GM19324 (cell line): ENCODE measurements at regions not wholly inside any gene's neighbourhood (a gene's known extent, or its start where the extent isn't known, plus 50 kb on each side); places are given as distances from the start of the nearest gene placed in this dataset.
"Not testable (repeated sequence)": the region's sequence is repeated elsewhere in the genome, so short reads cannot be mapped to it uniquely, and the experiment has no call there.

Experiments
- ATAC-seq: cut with Tn5 transposase; IDR thresholded peaks from one replicate; pipeline ENCODE4 v1.9.1; 2021; ENCODE audit warnings: mild to moderate bottlenecking, moderate library complexity; ENCODE audit not compliant: unreplicated experiment, low FRiP score

DNA sequence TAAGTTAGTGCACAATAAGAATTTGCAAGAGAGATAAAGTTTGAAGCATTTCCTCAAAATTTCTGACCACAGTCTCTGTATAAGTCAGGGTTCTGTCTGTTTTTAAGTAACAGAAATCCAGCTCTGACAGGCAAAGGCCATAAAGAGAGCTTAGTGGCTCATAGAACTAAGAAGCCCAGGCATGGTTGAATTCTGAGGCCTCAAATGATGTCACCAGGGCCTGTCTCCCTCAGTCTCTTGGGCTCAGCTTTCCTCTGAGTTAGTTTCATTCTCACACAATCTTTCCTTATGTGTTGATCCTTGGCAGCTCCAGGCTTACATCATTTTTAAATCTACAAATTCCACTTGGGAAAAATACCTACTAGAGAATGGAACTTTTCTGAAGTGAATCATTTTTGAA lies 173.4 kb upstream of the ATP2B1 start:
- peak; percentile 30 for ATAC-seq

DNA sequence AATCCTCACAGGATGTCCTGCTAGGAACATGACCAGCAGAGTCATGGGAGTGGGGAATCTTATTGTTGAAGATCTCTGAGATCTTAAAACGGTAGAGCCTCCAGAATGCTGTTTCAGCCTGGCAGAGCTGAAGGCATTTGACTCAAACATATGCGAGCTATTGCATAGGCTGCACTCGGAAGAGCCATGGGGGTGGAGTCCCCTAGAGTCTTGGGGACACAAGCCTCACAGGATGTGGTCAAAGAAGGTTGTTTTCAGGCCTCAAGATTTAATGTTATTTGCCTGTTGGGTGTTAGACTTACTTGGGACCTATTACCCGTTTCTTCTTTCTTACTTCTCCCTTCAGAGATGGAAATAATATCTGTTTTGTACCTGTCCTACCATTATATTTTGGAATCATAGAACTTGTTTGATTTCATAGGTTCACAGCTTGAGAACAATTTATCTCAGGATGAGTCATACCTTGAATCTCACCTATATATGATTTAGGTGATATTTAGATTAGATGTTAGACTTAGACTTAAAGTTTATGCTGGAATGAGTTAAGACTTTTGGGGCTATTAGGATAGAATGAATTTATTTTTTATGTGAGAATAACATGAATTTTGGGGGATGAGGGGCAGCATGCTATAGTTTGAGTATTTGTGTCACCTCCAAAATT lies 172.2 kb upstream of the ATP2B1 start:
- peak; percentile 96 for ATAC-seq

DNA sequence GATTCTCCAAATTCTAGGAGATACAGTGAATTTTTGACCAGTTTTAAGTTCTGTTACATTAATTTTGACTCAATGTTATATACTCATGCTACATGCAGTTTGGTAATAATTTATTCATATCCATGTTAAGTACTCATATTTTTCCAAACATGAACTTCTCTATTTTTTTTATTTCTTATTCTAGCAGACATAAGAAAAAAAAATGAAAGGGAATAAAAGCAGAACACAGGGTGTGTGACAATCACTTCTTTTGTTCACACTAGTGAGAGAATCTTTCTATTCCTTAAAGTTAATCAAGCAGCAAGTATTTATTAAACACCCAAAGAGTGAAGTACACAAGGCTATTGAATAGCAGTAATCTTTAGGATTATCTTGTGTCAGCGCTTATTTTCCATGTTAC lies 171.1 kb upstream of the ATP2B1 start:
- ATAC-seq: no peak

GRCh38 chr12:89878950-89879349 lies 170.3 kb upstream of the ATP2B1 start:
- ATAC-seq: peak; percentile 33

GRCh38 chr12:89878327-89878726 lies 169.7 kb upstream of the ATP2B1 start:
- no peak for ATAC-seq

- ATAC-seq: no peak
These were observed 169.0 kb upstream of the ATP2B1 start for GRCh38 chr12:89877671-89878070.

DNA sequence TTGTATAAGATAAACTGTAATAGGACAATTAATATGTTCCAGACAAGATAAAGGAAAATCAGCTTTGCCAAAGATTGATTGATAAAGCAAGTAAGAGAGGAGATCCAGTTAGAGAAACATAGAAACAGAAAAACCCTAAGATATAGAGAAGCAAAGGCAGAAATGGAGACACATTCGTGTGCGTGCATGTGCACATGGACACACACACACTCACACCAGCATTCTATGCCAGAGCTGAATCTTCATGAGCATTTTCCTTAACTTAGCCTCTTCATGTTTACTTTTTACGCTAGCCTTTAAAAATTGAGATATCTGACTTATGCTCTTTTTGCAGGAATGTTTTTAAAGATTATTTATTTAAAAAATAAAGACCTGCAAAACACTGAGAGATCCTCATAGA lies 168.5 kb upstream of the ATP2B1 start:
- ATAC-seq: no peak

- ATAC-seq: no peak
These were observed 167.2 kb upstream of the ATP2B1 start for GRCh38 chr12:89875809-89876208.

- ATAC-seq: no peak
These were observed 166.6 kb upstream of the ATP2B1 start for GRCh38 chr12:89875225-89875624.

DNA sequence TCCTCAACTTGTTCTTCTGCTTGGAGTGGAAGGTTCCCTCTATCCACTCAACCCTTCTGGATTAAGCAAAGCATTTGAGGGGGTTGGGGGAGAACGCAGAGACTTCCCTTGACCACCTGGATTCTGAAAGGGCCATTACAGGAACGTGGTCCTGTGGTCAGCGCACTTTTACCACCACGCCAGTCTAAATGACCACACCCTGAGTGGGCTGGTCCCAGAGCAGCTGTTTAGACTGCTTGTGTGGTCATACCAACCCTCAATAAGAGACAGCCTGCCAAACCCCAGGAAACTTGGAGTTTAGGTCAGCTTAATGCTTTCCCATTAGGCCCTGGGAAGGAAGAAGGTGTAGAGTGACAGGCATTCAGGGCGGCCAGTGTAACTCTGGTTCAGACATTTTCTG lies 165.5 kb upstream of the ATP2B1 start:
- ATAC-seq: no peak

DNA sequence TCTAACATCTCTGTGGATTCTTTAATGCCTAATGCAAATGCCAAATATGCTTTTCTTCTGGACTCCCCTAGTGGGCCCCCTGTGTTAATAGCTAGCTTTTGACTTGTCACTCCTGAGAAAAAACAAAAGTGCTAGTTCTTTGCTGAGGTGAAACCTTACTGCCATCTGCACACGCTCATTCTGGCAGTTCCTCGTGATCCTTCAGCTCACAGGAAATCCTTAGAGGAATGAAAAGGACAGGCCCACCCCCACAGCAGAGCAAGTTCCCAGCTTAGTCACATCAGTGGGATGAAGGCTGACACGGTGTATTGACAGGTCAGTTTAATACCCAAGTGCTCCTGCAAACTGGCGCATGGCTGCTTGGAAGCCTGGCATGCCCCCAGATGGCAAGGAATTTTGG lies 165.1 kb upstream of the ATP2B1 start:
- no peak for ATAC-seq

- no peak for ATAC-seq
These were observed 164.4 kb upstream of the ATP2B1 start for GRCh38 chr12:89872922-89873630.

DNA sequence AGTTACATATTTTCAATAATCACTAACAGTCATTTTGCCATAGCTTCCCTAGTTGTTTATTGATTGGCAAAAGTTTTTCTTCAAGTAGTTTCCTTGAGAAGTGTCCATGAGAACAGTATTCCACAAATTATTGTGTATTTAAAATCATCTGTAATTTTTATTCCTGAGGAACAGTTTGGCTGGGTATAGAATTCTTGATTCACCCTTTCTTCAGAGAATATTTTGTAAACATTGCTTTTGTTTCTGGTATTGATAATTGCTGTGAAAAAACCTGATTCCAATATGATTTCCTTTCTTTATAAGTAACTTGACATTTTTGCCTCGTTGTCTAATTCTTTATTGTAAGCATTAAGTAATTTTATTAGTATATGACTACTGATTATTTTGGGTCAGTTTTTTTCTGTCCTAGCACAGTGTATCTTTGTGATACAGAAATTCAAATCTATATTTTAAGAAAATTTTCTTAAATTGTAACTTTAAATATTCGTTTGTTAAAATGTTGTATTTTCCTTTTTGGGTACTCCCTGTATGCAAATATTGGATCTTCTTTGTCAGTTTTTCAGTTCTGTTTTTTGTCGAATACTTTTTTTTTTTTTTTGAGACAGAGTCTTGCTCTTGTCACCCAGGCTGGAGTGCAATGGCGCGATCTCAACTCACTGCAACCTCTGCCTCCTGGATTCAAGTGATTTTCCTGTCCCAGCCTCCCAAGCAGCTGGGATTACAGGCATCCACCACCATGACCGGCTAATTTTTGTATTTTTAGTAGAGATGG lies 162.0 kb upstream of the ATP2B1 start:
- no peak for ATAC-seq

- not testable (repeated sequence) for ATAC-seq
These were observed 159.0 kb upstream of the ATP2B1 start for GRCh38 chr12:89867611-89868010.

- no peak for ATAC-seq
These were observed 155.8 kb upstream of the ATP2B1 start for GRCh38 chr12:89864411-89864810.

- no peak for ATAC-seq
These were observed 155.3 kb upstream of the ATP2B1 start for GRCh38 chr12:89863968-89864367.

DNA sequence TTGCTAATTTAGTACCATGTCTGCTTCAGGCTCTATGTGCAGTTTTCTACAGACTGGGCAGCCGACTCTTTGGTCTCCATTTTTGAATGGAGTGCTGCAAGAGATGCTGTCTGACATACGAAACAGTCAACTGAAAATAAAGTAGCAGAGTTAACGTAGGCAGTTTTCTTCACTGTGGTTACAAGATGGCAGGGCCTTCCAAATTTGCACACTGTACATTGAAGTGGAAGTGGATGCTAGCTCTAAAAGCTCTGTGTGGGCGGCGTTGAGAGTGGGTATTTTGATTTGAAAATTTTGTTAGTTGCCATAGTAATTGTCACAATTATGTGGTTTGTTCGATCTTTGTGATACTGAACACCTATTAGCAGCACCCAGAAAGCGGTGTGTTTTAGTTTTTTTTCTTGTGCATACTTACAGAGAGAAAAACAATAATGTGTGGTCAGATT lies 154.9 kb upstream of the ATP2B1 start:
- ATAC-seq: peak; percentile 74

DNA sequence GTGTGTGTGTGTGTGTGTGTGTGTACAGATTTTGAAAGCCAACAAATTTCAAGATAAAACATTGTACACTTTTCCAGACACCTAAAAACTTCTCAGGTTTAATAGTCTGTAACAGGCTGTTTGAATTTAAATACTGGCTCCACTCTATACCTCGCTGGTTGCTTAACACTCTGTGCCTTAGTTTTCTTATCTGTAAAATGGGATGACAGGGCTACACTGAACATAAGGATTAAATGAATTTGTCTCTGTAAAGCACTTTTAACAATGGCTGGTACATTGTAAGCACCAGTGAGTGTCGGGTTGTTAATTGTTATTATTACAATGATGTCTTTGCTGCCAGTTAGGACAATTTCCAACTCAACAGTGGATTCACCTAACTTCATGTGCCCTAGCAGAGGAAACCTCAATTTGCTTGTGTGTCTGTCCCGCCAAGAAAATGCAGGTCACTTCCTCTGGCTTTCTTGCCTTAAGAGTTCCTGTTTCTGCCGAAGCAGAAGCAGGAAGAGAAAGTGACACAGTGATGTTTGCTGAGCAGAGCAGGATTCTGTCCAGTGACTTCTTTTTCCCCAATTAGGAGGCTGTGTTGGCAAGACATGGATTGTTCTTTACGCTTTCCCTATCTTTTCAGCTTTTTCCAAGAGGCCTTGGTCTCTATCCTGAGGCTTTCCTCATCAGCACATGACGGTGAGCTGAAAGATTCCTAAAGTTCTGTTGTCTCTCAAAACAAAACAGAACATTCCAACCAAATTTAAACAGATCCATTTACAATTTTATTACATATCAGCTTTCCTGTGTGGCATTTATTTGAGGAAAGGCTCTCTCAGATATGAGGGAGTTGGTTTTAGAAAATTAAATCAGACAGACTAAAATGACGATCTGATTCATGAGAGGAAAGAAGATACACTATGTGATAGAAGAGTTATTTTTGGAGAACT lies 154.1 kb upstream of the ATP2B1 start:
- peak; percentile 77 for ATAC-seq

GRCh38 chr12:89861086-89861485 lies 152.4 kb upstream of the ATP2B1 start:
- ATAC-seq: no peak

DNA sequence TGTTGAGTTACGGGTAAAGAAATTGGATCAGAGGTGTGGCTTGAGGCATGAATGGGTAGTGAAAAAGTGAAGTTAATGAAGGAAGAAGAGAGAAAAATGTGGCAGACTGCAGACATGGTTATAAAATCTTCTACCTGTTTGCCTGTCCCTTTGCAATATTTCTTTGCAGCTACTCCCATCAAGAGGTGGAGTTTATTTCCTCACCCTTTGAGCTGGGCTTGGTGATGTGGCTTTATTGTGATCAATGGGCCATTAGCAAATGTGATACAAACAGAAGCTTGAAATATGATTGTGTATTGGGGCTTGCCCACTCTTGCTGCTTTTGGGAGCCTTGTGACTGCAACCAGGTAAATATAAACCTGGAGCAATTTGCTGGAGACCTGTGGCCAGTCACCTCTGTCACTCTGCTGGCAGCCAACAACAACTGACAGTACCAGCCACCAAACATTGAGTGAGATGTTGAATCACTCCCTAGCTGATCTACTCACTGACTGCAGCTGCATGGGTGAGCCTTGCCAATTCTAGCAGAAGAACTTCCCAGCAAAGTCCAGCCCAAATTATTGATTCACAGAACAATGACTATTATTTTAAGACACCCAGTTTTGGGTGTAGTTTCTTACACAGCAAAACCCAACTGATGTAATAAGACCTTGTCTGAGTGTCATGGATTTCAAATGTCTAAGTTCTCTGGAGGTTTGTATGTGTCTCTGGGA lies 151.0 kb upstream of the ATP2B1 start:
- ATAC-seq: no peak
